ENCODE measurements at regions not wholly inside any gene's neighbourhood (a gene's known extent, or its start where the extent isn't known, plus 50 kb on each side); places are given as distances from the start of the nearest gene placed in this dataset.

DNA sequence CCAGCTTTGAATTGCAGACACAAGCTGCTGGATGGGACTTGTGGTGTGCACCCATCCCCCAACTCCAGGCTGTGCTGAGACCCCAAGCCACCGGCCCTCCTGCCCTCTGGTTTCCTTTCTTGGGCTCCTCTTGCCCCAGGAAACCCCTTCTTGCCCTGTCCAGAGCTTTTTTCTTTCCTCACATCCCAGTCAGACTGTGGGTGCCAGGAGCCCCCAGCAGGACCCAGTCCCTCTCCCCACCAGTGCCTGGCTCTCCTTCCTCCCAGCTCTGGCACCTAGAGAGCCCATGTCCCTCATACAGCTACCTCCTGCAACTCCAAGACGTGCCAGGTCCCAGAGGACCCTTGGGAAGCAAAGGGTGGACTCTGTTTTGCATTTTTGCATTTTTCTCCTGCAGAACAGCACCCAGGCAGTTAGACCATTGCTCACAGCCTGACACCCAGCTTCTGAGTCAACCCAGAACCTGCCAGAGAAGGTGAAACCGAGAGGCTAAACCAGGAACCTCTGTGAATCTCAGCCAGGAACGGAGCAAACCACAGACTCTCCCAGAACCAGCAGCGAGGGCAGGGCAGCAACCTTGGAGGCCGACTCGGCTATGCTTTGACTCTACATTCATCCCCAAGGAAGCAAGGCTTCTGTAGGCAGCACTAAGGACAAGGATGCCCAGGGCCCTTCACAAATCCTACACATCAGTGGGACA, 221.1 kb downstream of the ANAPC1 start (continued):
- TF ChIP-seq CBX8 (IDR thresholded peaks at IDR 0.05; ENCODE audit: borderline replicate concordance, low read depth, low read length) (no peak), RFX5 (IDR thresholded peaks at IDR 0.05; ENCODE audit: borderline replicate concordance, low read depth, low read length) (no peak), ATF3 (IDR thresholded peaks at IDR 0.05; ENCODE audit: insufficient read depth, low read depth, low read length) (no peak), TEAD4 (IDR thresholded peaks at IDR 0.05; ENCODE audit: low read depth, low read length) (no peak), EP300 (IDR thresholded peaks at IDR 0.05; ENCODE audit: borderline replicate concordance in 1 of 2, low read depth in 2 of 2, low read length in 2 of 2) (no peak), HDAC2 (IDR thresholded peaks at IDR 0.05; ENCODE audit: borderline replicate concordance in 1 of 2, low read depth in 2 of 2, low read length in 2 of 2) (no peak)

Data from H1 (cell line).